ENCODE measurements at regions not wholly inside any gene's neighbourhood (a gene's known extent, or its start where the extent isn't known, plus 50 kb on each side); places are given as distances from the start of the nearest gene placed in this dataset.
"Not testable (repeated sequence)": the region's sequence is repeated elsewhere in the genome, so short reads cannot be mapped to it uniquely, and the experiment has no call there.

- H3K4me2 ChIP-seq, result no peak overlapping the region
- no peaks in the 10 kb centered on the region for H3K27me3 ChIP-seq
- TF ChIP-seq Cebpa-rat (IDR thresholded peaks at IDR 0.05), result no peak
- H4K20me1 ChIP-seq, result no peaks in the 10 kb centered on the region
- H3K4me3 ChIP-seq, result no peak overlapping the region
- H3K36me3 ChIP-seq, result no peaks in the 10 kb centered on the region
- H3K4me1 ChIP-seq, result no peaks in the 10 kb centered on the region
- no peak overlapping the region for H3K27ac ChIP-seq
- no peak overlapping the region for H3K9ac ChIP-seq
- H3K9me3 ChIP-seq, result no peaks in the 10 kb centered on the region
Observed at GRCh38 chr12:114815026-114815795, 131.2 kb upstream of the TBX3 start.

- H3K9ac ChIP-seq, result no peak overlapping the region
- no peaks in the 10 kb centered on the region for H3K27me3 ChIP-seq
- H3K4me2 ChIP-seq, result no peak overlapping the region
- H4K20me1 ChIP-seq, result no peaks in the 10 kb centered on the region
- H3K9me3 ChIP-seq, result no peaks in the 10 kb centered on the region
- H3K4me3 ChIP-seq, result no peak overlapping the region
- H3K36me3 ChIP-seq, result no peaks in the 10 kb centered on the region
- no peak overlapping the region for H3K27ac ChIP-seq
- TF ChIP-seq Cebpa-rat (IDR thresholded peaks at IDR 0.05), result no peak
- no peaks in the 10 kb centered on the region for H3K4me1 ChIP-seq
Observed at GRCh38 chr12:114812858-114813761, 129.1 kb upstream of the TBX3 start.

- Histone ChIP-seq H3K27me3 (no peaks in the 10 kb centered on the region), H3K27ac (no peak overlapping the region), H3K4me3 (no peak overlapping the region), H3K36me3 (no peaks in the 10 kb centered on the region), H3K9me3 (no peaks in the 10 kb centered on the region), H3K9ac (no peak overlapping the region), H4K20me1 (no peaks in the 10 kb centered on the region), H3K4me2 (no peak overlapping the region), H3K4me1 (no peaks in the 10 kb centered on the region)
- TF ChIP-seq Cebpa-rat (IDR thresholded peaks at IDR 0.05), result no peak
Observed at GRCh38 chr12:114812384-114812783, 128.4 kb upstream of the TBX3 start.

DNA sequence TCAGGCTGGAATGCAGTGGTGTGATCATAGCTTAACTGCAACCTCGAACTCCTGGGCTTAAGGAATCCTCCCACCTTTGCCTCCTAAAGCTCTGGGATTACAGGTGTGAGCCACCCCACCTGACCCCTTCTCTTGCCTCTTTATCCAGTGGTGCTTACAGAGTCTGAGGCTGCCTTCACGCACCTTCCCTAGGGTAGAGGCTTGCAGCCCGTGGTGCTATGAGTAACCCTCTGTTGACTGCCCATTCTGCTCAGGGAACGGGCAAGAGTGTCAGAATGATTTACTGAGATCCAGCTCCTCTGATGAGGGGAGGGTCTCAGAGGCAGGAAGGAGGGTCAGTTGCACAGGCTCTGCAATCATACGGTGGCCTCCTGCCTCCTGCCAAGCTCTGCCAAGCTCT, 125.1 kb upstream of the TBX3 start:
- Histone ChIP-seq H3K4me1 (no peaks in the 10 kb centered on the region), H4K20me1 (no peaks in the 10 kb centered on the region), H3K9ac (no peak overlapping the region), H3K27ac (no peak overlapping the region), H3K4me3 (no peak overlapping the region), H3K9me3 (no peaks in the 10 kb centered on the region), H3K36me3 (no peaks in the 10 kb centered on the region), H3K4me2 (no peak overlapping the region), H3K27me3 (no peaks in the 10 kb centered on the region)
- TF ChIP-seq Cebpa-rat (IDR thresholded peaks at IDR 0.05), result no peak

- H3K9ac ChIP-seq, result not testable (repeated sequence)
Observed at GRCh38 chr12:114801381-114801780, 117.4 kb upstream of the TBX3 start.

DNA sequence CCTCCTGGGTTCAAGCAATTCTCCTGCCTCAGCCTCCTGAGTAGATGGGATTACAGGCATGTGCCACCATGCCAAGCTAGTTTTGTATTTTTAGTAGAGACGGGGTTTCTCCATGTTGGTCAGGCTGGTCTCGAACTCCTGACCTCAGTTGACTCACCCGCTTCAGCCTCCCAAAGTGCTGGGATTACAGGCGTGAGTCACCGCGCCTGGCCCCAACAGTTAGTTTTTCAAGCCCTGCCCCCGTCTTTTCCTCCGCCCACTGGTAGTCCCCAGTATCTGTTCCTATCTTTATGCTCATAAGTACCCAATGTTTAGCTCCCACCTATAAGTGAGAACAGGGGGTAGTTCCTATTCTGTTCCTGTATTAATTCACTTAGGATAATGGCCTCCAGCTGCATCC, 116.6 kb upstream of the TBX3 start:
- H4K20me1 ChIP-seq, H3K36me3 ChIP-seq, H3K4me3 ChIP-seq, H3K27me3 ChIP-seq, H3K9ac ChIP-seq, H3K4me2 ChIP-seq, H3K27ac ChIP-seq, H3K4me1 ChIP-seq, H3K9me3 ChIP-seq: not testable (repeated sequence)

More at GRCh38 chr12:114801381-114801780, 117.4 kb upstream of the TBX3 start:
- not testable (repeated sequence) for H3K4me2 ChIP-seq, H3K27ac ChIP-seq, H3K9me3 ChIP-seq, H3K36me3 ChIP-seq, H3K27me3 ChIP-seq, H3K4me3 ChIP-seq, H3K4me1 ChIP-seq, H4K20me1 ChIP-seq

GRCh38 chr12:114799574-114800487, 115.9 kb upstream of the TBX3 start:
- Histone ChIP-seq H3K4me1 (no peaks in the 10 kb centered on the region), H3K4me3 (no peak overlapping the region), H3K27ac (no peak overlapping the region), H4K20me1 (no peaks in the 10 kb centered on the region), H3K36me3 (no peaks in the 10 kb centered on the region), H3K4me2 (no peak overlapping the region), H3K9ac (no peak overlapping the region), H3K27me3 (no peaks in the 10 kb centered on the region), H3K9me3 (no peaks in the 10 kb centered on the region)
- no peak for TF ChIP-seq Cebpa-rat (IDR thresholded peaks at IDR 0.05)

- Histone ChIP-seq H3K9me3 (no peaks in the 10 kb centered on the region), H3K4me3 (no peak overlapping the region), H3K4me2 (no peak overlapping the region), H3K27me3 (no peaks in the 10 kb centered on the region), H3K36me3 (no peaks in the 10 kb centered on the region), H3K9ac (no peak overlapping the region), H3K4me1 (no peaks in the 10 kb centered on the region), H3K27ac (no peak overlapping the region), H4K20me1 (no peaks in the 10 kb centered on the region)
- TF ChIP-seq Cebpa-rat (IDR thresholded peaks at IDR 0.05), result no peak
Observed at GRCh38 chr12:114794049-114794558, 110.1 kb upstream of the TBX3 start.

DNA sequence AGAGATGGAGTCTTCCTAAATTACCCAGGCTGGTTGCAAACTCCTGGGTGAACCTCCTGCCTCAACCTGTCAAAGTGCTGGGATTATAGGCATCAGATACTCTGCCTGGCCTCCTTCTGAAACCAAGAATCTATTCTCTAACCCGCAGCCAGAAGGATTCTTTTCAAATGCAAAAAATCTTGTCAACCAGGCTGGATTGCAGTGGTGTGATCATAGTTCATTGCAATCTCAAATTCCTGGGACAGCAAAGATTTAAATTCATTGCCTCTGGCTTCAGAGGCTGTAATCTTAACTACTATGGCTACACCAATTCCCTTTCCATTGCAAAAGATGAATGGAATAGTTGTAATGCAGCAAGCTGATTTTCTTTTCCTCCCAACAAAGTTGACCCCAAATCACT, 106.3 kb upstream of the TBX3 start:
- Histone ChIP-seq H3K9me3 (no peaks in the 10 kb centered on the region), H3K36me3 (no peaks in the 10 kb centered on the region), H3K4me1 (no peaks in the 10 kb centered on the region), H3K27me3 (no peaks in the 10 kb centered on the region), H4K20me1 (no peaks in the 10 kb centered on the region), H3K27ac (no peak overlapping the region), H3K9ac (no peak overlapping the region), H3K4me3 (no peak overlapping the region), H3K4me2 (no peak overlapping the region)
- no peak for TF ChIP-seq Cebpa-rat (IDR thresholded peaks at IDR 0.05)

All from BLaER1 (cell line).